ENCODE measurements at regions not wholly inside any gene's neighbourhood (a gene's known extent, or its start where the extent isn't known, plus 50 kb on each side); places are given as distances from the start of the nearest gene placed in this dataset.

DNA sequence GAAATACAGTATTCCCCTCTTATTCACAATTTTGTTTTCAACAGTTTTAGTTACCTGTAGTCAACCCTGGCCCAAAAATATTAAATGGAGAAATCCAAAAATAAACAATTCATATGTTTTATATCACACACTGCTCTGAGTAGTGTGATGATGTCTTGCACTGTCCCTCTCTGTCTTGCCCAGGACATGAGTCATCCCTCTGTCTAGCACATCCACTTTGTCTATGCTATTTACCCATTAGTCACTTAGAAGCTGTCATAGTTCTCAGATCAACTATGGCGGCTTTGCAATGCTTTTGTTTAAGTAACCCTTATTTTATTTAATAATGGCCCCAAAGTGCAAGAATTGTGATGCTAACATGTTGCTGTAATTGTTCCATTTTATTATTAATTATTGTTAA lies 380.6 kb upstream of the REG3G start:
- no peak for DNase-seq

GRCh38 chr2:78646533-78647364 lies 378.8 kb upstream of the REG3G start:
- no peak for DNase-seq

DNA sequence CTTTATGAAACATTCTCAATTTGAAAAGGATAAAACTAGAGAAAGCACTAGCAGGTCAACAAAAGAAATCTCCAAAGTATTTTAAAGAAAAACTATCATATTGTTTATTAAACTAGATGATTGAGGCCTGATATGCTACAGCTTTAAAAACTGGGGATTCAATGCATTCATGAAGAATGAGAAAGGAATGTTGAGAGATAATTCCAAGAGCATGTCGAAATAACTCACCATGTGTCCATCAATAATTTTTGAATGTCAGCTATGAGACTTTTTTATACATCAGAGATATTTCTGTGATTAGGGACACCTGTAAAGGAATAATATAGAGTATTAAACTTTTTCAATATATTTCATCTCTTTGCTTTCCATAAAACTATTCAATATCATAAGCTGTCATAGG lies 376.9 kb upstream of the REG3G start:
- no peak for DNase-seq

GRCh38 chr2:78654941-78655340 lies 370.6 kb upstream of the REG3G start:
- DNase-seq, result no peak

DNA sequence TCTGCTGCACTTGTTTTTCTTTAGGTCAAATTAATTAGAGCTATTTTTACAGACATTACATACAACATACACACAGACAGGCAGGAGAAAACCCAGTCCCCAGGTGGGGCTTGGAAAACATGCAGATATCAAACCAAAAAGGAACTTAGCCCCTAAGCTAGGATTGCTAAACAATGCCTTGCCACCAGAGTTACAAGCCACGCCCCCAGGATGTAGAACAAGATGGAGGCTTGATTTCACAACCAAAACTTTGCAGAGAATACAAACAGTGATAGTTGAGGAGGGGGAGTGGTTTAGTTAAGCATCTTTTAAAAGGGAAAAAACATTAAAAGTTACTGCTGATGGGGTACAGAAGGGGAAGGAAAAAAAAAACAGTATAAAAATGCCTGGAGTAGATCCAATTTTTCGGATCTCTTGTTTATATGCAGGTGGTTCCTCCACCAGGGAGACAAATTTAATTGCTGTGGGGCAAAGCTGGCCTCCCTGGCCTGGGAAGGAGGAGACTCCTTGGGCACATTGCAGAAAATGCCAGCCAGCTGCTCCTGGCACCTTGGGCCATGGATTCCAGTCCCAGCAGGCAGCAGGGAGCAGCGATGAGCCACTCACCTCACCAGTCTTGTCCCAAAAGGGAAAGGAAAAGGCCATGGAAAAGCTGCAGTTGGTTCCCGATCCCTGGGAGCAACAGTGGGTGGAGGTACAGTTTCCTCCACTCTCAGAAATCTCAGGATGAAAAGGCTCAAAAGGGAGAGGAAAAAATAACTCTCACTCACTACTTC lies 348.4 kb upstream of the REG3G start:
- DNase-seq, result no peak

DNA sequence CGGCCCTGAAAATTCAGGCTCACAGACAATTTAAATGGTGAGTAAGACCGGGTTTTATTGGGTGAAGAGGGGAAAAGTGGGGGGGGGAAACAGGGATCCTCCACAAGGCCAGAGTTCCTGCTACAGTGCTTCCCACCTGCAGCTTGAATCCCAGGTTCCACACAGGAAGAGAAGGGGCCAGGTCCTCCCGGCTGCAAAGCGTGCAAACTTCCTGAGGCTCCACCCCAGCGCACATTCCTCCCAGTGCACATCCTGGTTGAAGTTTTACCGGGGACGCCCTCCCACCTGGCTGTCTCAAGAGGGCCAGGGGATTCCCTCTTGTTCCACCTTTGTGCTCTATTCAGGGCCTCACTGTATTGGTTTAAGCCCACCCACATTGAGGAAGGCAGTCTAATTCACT lies 347.7 kb upstream of the REG3G start:
- no peak for DNase-seq

- no peak for DNase-seq
Observed at GRCh38 chr2:78681386-78681785, 344.1 kb upstream of the REG3G start.

GRCh38 chr2:78682781-78683180 lies 342.7 kb upstream of the REG3G start:
- DNase-seq, result no peak

DNA sequence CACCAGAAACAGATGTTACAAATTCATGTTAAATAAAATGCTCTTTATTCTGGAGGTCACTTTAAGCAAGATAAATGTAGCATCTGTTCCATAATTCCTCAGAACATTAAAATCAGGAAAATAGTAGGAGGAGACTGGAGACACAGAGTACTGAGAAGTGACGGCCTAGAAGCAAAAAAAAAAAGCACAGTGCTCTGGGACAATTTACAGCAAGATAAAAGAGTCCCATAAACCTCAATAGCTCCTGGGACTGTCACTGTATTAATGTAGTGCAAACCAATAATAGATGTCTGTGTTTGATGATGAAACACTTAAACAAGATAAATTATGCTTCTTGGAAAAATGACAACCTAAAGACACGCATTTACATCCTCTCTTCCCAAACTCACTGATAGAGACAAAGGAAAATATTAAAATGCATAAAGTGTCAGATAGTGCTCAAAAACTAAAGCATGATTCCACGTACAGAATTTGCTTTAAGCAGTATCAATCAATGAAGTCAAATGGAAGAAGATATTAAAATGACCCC lies 338.8 kb upstream of the REG3G start:
- no peak for DNase-seq

DNA sequence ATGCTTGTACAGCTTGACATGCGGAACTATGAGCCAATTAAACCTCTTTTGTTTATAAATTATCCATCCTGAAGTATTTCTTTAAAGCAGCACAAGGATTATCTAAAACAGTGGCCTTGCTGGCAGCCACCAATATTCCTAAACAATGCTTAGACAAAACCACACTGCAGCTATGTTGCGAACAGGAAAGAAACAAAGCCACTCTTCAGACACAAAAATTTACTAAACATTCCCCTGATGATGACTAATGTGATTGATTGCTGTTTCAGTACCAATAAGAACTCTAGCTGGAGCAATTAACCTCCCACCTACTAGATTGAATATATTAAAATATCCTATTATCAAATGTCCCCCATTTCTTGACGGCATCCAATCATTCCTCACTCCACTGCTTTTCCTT lies 325.8 kb upstream of the REG3G start:
- no peak for DNase-seq

- DNase-seq, result no peak
Observed at GRCh38 chr2:78701546-78701945, 324.0 kb upstream of the REG3G start.

DNA sequence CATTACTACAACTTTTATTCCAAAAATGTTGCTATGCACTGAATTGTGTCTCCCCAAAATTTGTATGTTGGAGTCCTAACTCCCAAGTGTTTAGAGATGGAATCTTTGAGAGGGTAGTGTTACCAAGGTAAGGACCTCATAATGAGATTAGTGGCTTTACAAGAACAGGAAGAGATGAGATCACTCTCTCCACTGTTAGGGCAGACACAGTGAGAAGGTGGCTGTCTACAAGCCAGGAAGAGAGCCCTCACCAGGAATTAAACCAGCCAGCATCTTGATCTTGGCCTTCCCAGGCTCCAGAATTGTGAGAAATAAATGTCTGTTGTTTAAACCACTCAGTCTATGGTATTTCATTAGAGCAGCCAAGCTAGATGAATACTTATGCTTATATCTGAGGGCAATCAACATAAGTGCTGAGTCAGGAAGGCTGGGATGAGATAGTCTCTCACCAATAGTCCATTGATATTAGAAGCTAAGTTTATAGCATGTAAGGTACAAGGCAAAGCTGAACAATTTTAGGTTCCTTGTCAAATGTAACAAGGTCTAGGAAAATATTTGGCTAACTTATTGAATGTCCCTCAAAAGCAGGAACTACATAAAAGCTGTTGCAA lies 317.6 kb upstream of the REG3G start:
- no peak for DNase-seq

DNA sequence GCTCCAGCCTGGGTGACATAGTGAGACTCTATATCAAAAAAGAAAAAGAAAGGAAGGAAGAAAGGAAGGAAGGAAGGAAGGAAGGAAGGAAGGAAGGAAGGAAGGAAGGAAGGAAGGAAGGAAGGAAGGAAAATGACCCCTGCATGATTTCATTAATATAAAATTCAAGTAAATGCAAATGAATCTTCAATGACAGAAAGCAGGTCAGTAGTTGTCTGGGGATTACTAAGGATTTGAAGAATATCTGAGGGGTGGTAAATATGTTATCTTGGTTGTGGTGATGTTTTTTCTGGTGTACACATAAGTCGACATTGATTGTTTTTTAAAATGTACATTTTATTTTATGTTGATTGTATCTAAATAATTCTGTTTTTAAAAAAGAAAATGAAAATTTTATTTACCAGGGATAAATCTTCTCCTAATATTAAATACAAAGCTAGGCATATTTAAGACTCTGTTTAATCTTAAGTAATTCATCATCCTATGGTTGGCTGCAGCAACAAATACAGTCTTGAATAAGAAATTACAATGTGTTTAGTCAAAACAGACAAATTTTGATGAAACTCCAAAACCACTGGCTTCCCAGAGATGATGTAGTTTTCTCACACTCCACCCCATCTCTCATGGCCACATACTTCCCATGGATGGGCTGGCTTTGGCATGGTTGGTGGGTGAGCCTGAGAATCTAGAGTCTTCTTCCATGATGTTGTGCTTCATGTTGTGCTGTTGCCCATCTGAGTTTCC lies 314.7 kb upstream of the REG3G start:
- DNase-seq, result no peak

- DNase-seq, result no peak
Observed at GRCh38 chr2:78715293-78715692, 310.2 kb upstream of the REG3G start.

DNA sequence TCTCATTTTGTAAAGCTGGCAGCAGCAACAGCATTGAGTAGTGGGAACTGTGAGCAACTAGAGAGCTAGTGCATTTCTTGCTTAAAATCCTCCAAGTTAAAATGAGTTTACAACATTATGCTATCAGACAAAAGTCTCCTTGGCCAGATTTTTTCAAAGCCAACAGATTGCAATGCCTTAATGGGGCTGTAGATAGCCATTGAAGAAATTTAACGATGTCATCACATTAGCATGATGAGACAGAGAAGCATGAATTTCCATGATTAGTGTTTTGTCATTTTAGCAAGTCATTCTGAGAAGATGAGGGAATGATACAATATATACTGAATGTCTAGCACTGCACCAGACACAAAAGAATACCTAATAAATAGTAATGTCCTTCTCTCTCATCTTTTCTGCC lies 307.5 kb upstream of the REG3G start:
- no peak for DNase-seq

DNA sequence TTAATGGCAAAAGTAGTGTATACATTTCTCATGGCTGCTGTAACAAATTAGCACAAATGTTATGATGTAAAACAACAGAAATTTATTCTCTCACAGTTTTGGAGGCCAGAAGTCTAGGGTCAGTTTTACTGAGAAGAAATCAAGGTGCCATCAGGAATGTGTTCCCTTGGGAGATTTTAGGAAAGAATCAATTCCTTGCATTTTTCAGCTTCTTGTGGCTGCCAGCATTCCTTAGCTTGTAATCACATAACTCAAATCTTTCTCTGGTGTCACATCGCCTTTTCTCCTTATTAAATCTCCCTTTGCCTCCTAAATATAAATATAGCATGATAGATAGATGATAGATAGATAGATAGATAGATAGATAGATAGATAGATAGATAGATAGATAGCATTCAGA lies 307.0 kb upstream of the REG3G start:
- no peak for DNase-seq

GRCh38 chr2:78721355-78722033 lies 304.0 kb upstream of the REG3G start:
- DNase-seq, result no peak

GRCh38 chr2:78734221-78734620 lies 291.3 kb upstream of the REG3G start:
- DNase-seq, result no peak

- no peak for DNase-seq
Observed at GRCh38 chr2:78739282-78739681, 286.2 kb upstream of the REG3G start.

GRCh38 chr2:78749638-78750037 lies 275.9 kb upstream of the REG3G start:
- DNase-seq, result no peak

DNA sequence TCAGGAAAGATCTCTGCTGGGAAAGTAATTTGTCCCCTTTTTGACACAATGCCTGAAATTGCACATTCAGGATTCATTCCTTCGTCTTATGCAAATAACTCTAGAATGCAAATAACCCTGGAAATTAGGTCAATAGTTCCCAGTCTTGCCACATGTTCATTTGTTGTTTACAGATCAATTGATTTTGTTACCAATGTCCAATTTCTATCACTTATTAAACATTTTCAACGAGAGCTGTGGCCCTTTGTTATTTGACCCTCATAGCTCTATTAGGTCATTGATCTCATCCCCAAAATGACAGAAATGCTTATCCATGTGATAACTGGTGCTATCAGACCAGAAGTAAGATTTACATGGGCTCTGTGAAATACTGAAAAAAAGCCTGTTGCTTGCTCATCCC lies 275.3 kb upstream of the REG3G start:
- DNase-seq, result no peak

DNA sequence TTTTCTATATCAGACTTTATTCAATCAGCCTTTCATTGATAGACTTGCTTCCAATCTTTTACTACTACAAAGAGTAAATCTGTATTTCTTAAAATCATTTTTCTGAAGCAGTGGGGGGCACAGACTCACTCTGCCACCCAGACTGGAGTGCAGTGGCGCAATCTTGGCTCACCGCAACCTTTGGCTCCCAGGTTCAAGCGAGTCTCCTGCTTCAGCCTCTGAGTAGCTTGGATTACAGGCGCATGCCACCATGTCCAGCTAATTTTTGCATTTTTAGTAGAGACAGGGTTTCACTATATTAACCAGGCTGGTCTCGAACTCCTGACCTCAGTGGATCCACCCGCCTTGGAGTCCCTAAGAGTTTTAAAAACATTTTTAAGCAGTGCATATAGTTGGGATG lies 270.6 kb upstream of the REG3G start:
- no peak for DNase-seq

Data from DMS79 (cell line).